Hematopoietic multipotent progenitor cell (in vitro differentiated cells): ENCODE measurements at regions not wholly inside any gene's neighbourhood (a gene's known extent, or its start where the extent isn't known, plus 50 kb on each side); places are given as distances from the start of the nearest gene placed in this dataset.

Experiments used
- DNase-seq, 3 donors: peaks; one replicate each; pipeline ENCODE4 v3.0.0-alpha.2; 2011 to 2015; ENCODE audit warnings: low read depth in 2 of 3, low spot score in 2 of 3

DNA sequence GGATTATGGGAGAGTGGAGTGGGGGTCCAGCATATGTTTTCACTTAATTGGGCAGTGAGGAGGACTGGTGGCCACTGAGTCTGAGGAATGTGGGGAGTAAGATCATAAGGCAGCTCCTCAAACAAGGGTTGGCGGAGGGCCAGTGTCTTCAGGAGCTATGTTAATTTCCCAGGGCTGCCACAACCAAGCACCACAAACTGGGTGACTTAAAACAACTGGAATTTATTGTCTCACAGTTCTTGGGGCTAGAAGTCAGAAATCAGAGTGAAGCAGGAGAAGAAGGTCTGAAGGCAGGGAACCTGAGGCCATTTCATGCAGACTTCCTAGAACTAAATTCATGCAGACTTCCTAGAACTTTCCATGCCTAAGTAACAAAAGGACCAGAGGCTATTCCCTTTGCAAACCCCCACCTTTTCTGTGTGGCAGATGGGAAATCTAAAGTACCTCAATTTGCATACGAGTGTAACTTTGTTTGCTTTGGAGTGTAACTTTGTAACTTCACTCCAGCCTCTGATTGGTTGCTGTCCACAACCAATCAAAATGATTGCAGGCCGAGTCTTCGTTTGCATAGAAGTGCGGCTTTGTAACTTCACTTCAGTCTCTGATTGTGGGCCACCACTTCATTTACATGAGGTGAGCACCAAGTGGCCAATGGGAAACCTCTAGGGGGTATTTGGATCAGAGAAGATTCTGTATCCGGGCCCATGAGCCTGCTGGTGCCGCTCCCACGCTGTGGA is 50.5 kb upstream of the ZBED5 start:
- no peak for DNase-seq
